Keratinocyte (primary cell): ENCODE measurements at regions not wholly inside any gene's neighbourhood (a gene's known extent, or its start where the extent isn't known, plus 50 kb on each side); places are given as distances from the start of the nearest gene placed in this dataset.

Experiments
- DNase-seq: peaks from one replicate; pipeline ENCODE4 v3.0.0-alpha.2; 2011; ENCODE audit warnings: low read depth, missing footprints, low spot score
- FAIRE-seq: peaks from 2 replicates; lab custom pipeline; 2011; peaks lifted over from hg19 to GRCh38; lab: Jason Lieb, UNC
- H2AFZ ChIP-seq: 2 replicates; pipeline ENCODE4 v1.6.0; 2012; ENCODE audit warnings: low read length, control low read depth, inconsistent platforms; ENCODE audit not compliant: control insufficient read depth
- H3K27ac ChIP-seq: 2 replicates; pipeline ENCODE4 v1.5.1; 2011; ENCODE audit warnings: low read length; ENCODE audit not compliant: control insufficient read depth, insufficient read depth
- H3K27me3 ChIP-seq: 3 replicates; pipeline ENCODE4 v1.6.0; 2011; ENCODE audit warnings: low read length; ENCODE audit not compliant: control insufficient read depth, insufficient read depth; ENCODE audit errors: extremely low read depth
- H3K36me3 ChIP-seq, 2 experiments: 2 replicates in 1 of 2; 3 replicates in 1 of 2; pipeline ENCODE4 v1.5.1; 2011; ENCODE audit warnings: low read length in 2 of 2, mild to moderate bottlenecking in 1 of 2; ENCODE audit not compliant: control insufficient read depth in 2 of 2, insufficient read depth in 2 of 2; ENCODE audit errors: extremely low read depth in 1 of 2
- H3K4me1 ChIP-seq: 3 replicates; pipeline ENCODE4 v1.5.1; 2011; ENCODE audit warnings: low read length; ENCODE audit not compliant: control insufficient read depth, insufficient read depth; ENCODE audit errors: extremely low read depth
- H3K4me2 ChIP-seq: 3 replicates; pipeline ENCODE4 v1.6.0; 2011; ENCODE audit warnings: low read depth, low read length; ENCODE audit not compliant: control insufficient read depth, insufficient read depth; ENCODE audit errors: extremely low read depth
- H3K4me3 ChIP-seq, 3 experiments: fragments of 200-600 bp in 1 of 3; sonication (generic) in 1 of 3; 2 replicates in 2 of 3; 3 replicates in 1 of 3; pipeline ENCODE4 v1.5.1; 2011 to 2016; ENCODE audit warnings: low read length in 3 of 3, mild to moderate bottlenecking in 3 of 3, control low read depth in 2 of 3, inconsistent platforms in 1 of 3, low read depth in 1 of 3, mixed read lengths in 1 of 3, mixed run types in 1 of 3, moderate library complexity in 1 of 3; ENCODE audit not compliant: control insufficient read depth in 2 of 3, insufficient read depth in 2 of 3; ENCODE audit errors: extremely low read depth in 1 of 3
- H3K79me2 ChIP-seq: 2 replicates; pipeline ENCODE4 v1.6.0; 2012; ENCODE audit warnings: low read length; ENCODE audit not compliant: control insufficient read depth, insufficient read depth
- H3K9ac ChIP-seq: 3 replicates; pipeline ENCODE4 v1.6.0; 2011; ENCODE audit warnings: low read length; ENCODE audit not compliant: control insufficient read depth, insufficient read depth; ENCODE audit errors: extremely low read depth
- H3K9me1 ChIP-seq: 3 replicates; pipeline ENCODE4 v1.6.0; 2011; ENCODE audit warnings: low read length; ENCODE audit not compliant: control insufficient read depth, insufficient read depth; ENCODE audit errors: extremely low read depth
- H3K9me3 ChIP-seq: 2 replicates; pipeline ENCODE4 v1.5.1; 2012; ENCODE audit warnings: low read depth, low read length; ENCODE audit not compliant: control insufficient read depth
- H4K20me1 ChIP-seq: 3 replicates; pipeline ENCODE4 v1.6.0; 2011; ENCODE audit warnings: low read length; ENCODE audit not compliant: control insufficient read depth, insufficient read depth; ENCODE audit errors: extremely low read depth
- CTCF ChIP-seq, 3 experiments: IDR thresholded peaks in 1 of 3; conservative IDR thresholded peaks in 1 of 3; optimal IDR thresholded peaks in 1 of 3; 2 replicates in 2 of 3; 3 replicates in 1 of 3; pipeline versions ENCODE3 to v1.5.1; 2011; ENCODE audit warnings: low read length in 3 of 3, mild to moderate bottlenecking in 3 of 3, moderate library complexity in 2 of 3, control low read depth in 1 of 3, inconsistent platforms in 1 of 3; ENCODE audit not compliant: insufficient read depth in 2 of 3; ENCODE audit errors: extremely low read depth in 1 of 3
- EZH2 ChIP-seq: IDR thresholded peaks from one replicate; pipeline ENCODE4 v1.6.1; 2012; ENCODE audit warnings: inconsistent platforms, mild to moderate bottlenecking, low read length, moderate library complexity
- dilution Hi-C: fragments of 300-500 bp; cut with MboI; formaldehyde crosslinking; loops from one replicate; pipeline ENCODE4 v1.7.0; 2020; ENCODE audit warnings: low sequenced_read_pairs; ENCODE audit not compliant: extremely low pct_ligation_motif_present

- no peaks in the 10 kb centered on the region for H3K4me1 ChIP-seq
- no peak overlapping the region for H3K4me2 ChIP-seq
- H3K27ac ChIP-seq = no peak overlapping the region
- TF ChIP-seq EZH2 (no peak), CTCF (optimal IDR thresholded peaks at IDR 0.05 in 1 of 3, IDR thresholded peaks at IDR 0.05 in 1 of 3, conservative IDR thresholded peaks at IDR 0.05 in 1 of 3; ENCODE audit: extremely low read depth in 1 of 3, insufficient read depth in 2 of 3, low read length in 3 of 3) (no peak)
- FAIRE-seq = no peak
- no peaks in the 10 kb centered on the region for H3K9me1 ChIP-seq
- dilution Hi-C loops = no loop called here
- no peak overlapping the region for H3K4me3 ChIP-seq
- no peaks in the 10 kb centered on the region for H3K79me2 ChIP-seq
- no peaks in the 10 kb centered on the region for H3K36me3 ChIP-seq
- no peak overlapping the region for H3K9ac ChIP-seq
- no peaks in the 10 kb centered on the region for H3K27me3 ChIP-seq
- no peak overlapping the region for H2AFZ ChIP-seq
- H3K9me3 ChIP-seq = peaks cover 10% of the 10 kb centered on the region
- H4K20me1 ChIP-seq = no peaks in the 10 kb centered on the region
- DNase-seq = no peak
Measured at GRCh38 chr14:51422704-51423103, 182.7 kb downstream of the TMX1 start.

- FAIRE-seq (no peak), DNase-seq (no peak)
- H3K36me3 ChIP-seq = no peaks in the 10 kb centered on the region
- no peaks in the 10 kb centered on the region for H3K9me1 ChIP-seq
- H2AFZ ChIP-seq = no peak overlapping the region
- H3K4me3 ChIP-seq = no peak overlapping the region
- no peaks in the 10 kb centered on the region for H3K79me2 ChIP-seq
- no peak overlapping the region for H3K4me2 ChIP-seq
- no peak overlapping the region for H3K27ac ChIP-seq
- dilution Hi-C loops = no loop called here
- H3K27me3 ChIP-seq = no peaks in the 10 kb centered on the region
- H3K4me1 ChIP-seq = no peaks in the 10 kb centered on the region
- H3K9me3 ChIP-seq = peaks cover 8% of the 10 kb centered on the region
- no peak overlapping the region for H3K9ac ChIP-seq
- TF ChIP-seq EZH2 = no peak
- TF ChIP-seq CTCF (optimal IDR thresholded peaks at IDR 0.05 in 1 of 3, IDR thresholded peaks at IDR 0.05 in 1 of 3, conservative IDR thresholded peaks at IDR 0.05 in 1 of 3; ENCODE audit: extremely low read depth in 1 of 3, insufficient read depth in 2 of 3, low read length in 3 of 3) = no peak
- H4K20me1 ChIP-seq = no peaks in the 10 kb centered on the region
Measured at GRCh38 chr14:51424041-51424440, 184.0 kb downstream of the TMX1 start.
